H1 (cell line): ENCODE measurements at regions not wholly inside any gene's neighbourhood (a gene's known extent, or its start where the extent isn't known, plus 50 kb on each side); places are given as distances from the start of the nearest gene placed in this dataset.

Experiments used
- CTCF ChIA-PET: fragments of 300-600 bp; sonication (Branson Sonifier 250); formaldehyde crosslinking; loops from one replicate; lab custom pipeline; 2021; ENCODE audit not compliant: partially characterized antibody; lab: Charles Lee
- POLR2A ChIA-PET: fragments of 300-600 bp; sonication (Branson Sonifier 250); formaldehyde crosslinking; loops from one replicate; lab custom pipeline; 2021; ENCODE audit warnings: inconsistent platforms; ENCODE audit not compliant: partially characterized antibody; lab: Charles Lee
- DNase-seq, 2 experiments: peaks; one replicate each; pipeline versions ENCODE4 v3.0.0 to v3.0.0-alpha.2; 2010 to 2022; ENCODE audit warnings: low spot score in 2 of 2, low read depth in 1 of 2, mixed read lengths in 1 of 2
- FAIRE-seq: peaks from 2 replicates; lab custom pipeline; 2011; peaks lifted over from hg19 to GRCh38; lab: Jason Lieb, UNC
- H2AFZ ChIP-seq: 2 replicates; pipeline ENCODE4 v1.8.1; 2012; ENCODE audit warnings: low read length, inconsistent platforms
- H2AK5ac ChIP-seq: 2 replicates; pipeline ENCODE4 v1.6.1; 2013; ENCODE audit warnings: low read depth, low read length
- H2BK120ac ChIP-seq: replicated peaks from 2 replicates; pipeline ENCODE3; 2013; ENCODE audit warnings: low read depth, low read length, inconsistent platforms
- H2BK12ac ChIP-seq: 2 replicates; pipeline ENCODE4 v1.6.1; 2013; ENCODE audit warnings: low read depth, low read length
- H2BK15ac ChIP-seq: 2 replicates; pipeline ENCODE4 v1.6.1; 2013; ENCODE audit warnings: low read length
- H2BK20ac ChIP-seq: 2 replicates; pipeline ENCODE4 v1.6.1; 2013; ENCODE audit warnings: low read length
- H2BK5ac ChIP-seq: 2 replicates; pipeline ENCODE4 v1.6.1; 2013; ENCODE audit warnings: low read depth, low read length
- H3K14ac ChIP-seq: 2 replicates; pipeline ENCODE4 v1.6.1; 2013; ENCODE audit warnings: inconsistent platforms; ENCODE audit not compliant: insufficient read length
- H3K18ac ChIP-seq: 2 replicates; pipeline ENCODE4 v1.6.1; 2013; ENCODE audit warnings: low read length; ENCODE audit errors: extremely low read depth
- H3K23ac ChIP-seq: 2 replicates; pipeline ENCODE4 v1.6.1; 2013; ENCODE audit warnings: inconsistent platforms; ENCODE audit not compliant: insufficient read length
- H3K23me2 ChIP-seq: 2 replicates; pipeline ENCODE4 v1.6.1; 2013; ENCODE audit warnings: low read depth, low read length
- H3K27ac ChIP-seq: 2 replicates; pipeline ENCODE4 v1.6.1; 2011; ENCODE audit warnings: low read depth, low read length, inconsistent platforms
- H3K27me3 ChIP-seq, 4 experiments: replicated peaks in 1 of 4; 1 replicate in 1 of 4; 2 replicates in 3 of 4; pipeline versions ENCODE4 v1.6.1 to v1.8.1; 2011 to 2013; ENCODE audit warnings: low read length in 3 of 4, mild to moderate bottlenecking in 3 of 4, inconsistent platforms in 2 of 4, mixed read lengths in 2 of 4, moderate library complexity in 1 of 4; ENCODE audit not compliant: control insufficient read depth in 3 of 4, insufficient read depth in 3 of 4; ENCODE audit errors: extremely low read depth in 1 of 4
- H3K36me3 ChIP-seq, 4 experiments: 2 replicates each; pipeline versions ENCODE4 v1.6.1 to v1.8.1; 2011 to 2013; ENCODE audit warnings: mild to moderate bottlenecking in 4 of 4, low read length in 3 of 4, moderate library complexity in 2 of 4, control low read depth in 1 of 4, inconsistent platforms in 1 of 4; ENCODE audit not compliant: insufficient read depth in 4 of 4, control insufficient read depth in 2 of 4
- H3K4ac ChIP-seq: replicated peaks from 2 replicates; pipeline ENCODE3; 2013; ENCODE audit warnings: low read length, low read depth, mixed read lengths, inconsistent platforms; ENCODE audit not compliant: insufficient read length
- H3K4me1 ChIP-seq, 4 experiments: replicated peaks in 1 of 4; 1 replicate in 1 of 4; 2 replicates in 3 of 4; pipeline versions ENCODE4 v1.6.1 to v1.8.1; 2011 to 2013; ENCODE audit warnings: low read length in 3 of 4, inconsistent platforms in 2 of 4, mixed read lengths in 1 of 4; ENCODE audit not compliant: insufficient read depth in 4 of 4, control insufficient read depth in 3 of 4
- H3K4me2 ChIP-seq, 2 experiments: 2 replicates each; pipeline versions ENCODE4 v1.6.1 to v1.8.1; 2011 to 2013; ENCODE audit warnings: low read depth in 2 of 2, low read length in 2 of 2, control low read depth in 1 of 2, inconsistent platforms in 1 of 2, mild to moderate bottlenecking in 1 of 2; ENCODE audit not compliant: insufficient read depth in 1 of 2
- H3K4me3 ChIP-seq, 4 experiments: fragments of 200-600, 300-600 bp in 1 of 4; sonication (generic), shearing (Covaris generic), sonication (Bioruptor Twin) in 1 of 4; 2 replicates each; pipeline versions ENCODE4 v1.5.1 to v1.8.1; 2011 to 2016; ENCODE audit warnings: low read length in 4 of 4, low read depth in 3 of 4, control low read depth in 2 of 4, inconsistent platforms in 2 of 4, mild to moderate bottlenecking in 2 of 4, mixed read lengths in 1 of 4, moderate library complexity in 1 of 4; ENCODE audit not compliant: insufficient read depth in 2 of 4; ENCODE audit errors: extremely low read depth in 1 of 4
- H3K56ac ChIP-seq: replicated peaks from 2 replicates; pipeline ENCODE3; 2013; ENCODE audit warnings: low read depth, mild to moderate bottlenecking, mixed read lengths, low read length, inconsistent platforms; ENCODE audit not compliant: insufficient read length
- H3K79me1 ChIP-seq: 2 replicates; pipeline ENCODE4 v1.6.1; 2013; ENCODE audit warnings: low read depth, low read length, control low read depth
- H3K79me2 ChIP-seq, 2 experiments: 2 replicates each; pipeline versions ENCODE4 v1.6.1 to v1.8.1; 2012 to 2013; ENCODE audit warnings: low read length in 2 of 2, mild to moderate bottlenecking in 2 of 2, inconsistent platforms in 1 of 2; ENCODE audit not compliant: insufficient read depth in 2 of 2, control insufficient read depth in 1 of 2
- H3K9ac ChIP-seq, 4 experiments: replicated peaks in 1 of 4; 1 replicate in 1 of 4; 2 replicates in 3 of 4; pipeline versions ENCODE4 v1.6.1 to v1.8.1; 2011 to 2013; ENCODE audit warnings: low read depth in 3 of 4, low read length in 3 of 4, control low read depth in 2 of 4, mild to moderate bottlenecking in 2 of 4, moderate library complexity in 2 of 4, inconsistent platforms in 1 of 4; ENCODE audit errors: extremely low read depth in 1 of 4
- H3K9me3 ChIP-seq, 2 experiments: 2 replicates each; pipeline versions ENCODE4 v1.6.1 to v1.8.1; 2012 to 2013; ENCODE audit warnings: mild to moderate bottlenecking in 2 of 2, moderate library complexity in 2 of 2, control low read depth in 1 of 2, inconsistent platforms in 1 of 2, low read depth in 1 of 2, low read length in 1 of 2, mixed read lengths in 1 of 2; ENCODE audit not compliant: insufficient read depth in 2 of 2
- H4K20me1 ChIP-seq, 2 experiments: replicated peaks in 1 of 2; 2 replicates each; pipeline versions ENCODE3 to v1.8.1; 2011 to 2013; ENCODE audit warnings: inconsistent platforms in 2 of 2, low read length in 2 of 2, mild to moderate bottlenecking in 1 of 2; ENCODE audit not compliant: insufficient read depth in 2 of 2, control insufficient read depth in 1 of 2
- H4K5ac ChIP-seq: 2 replicates; pipeline ENCODE4 v1.6.1; 2013; ENCODE audit warnings: low read length, low read depth, mixed read lengths, inconsistent platforms; ENCODE audit not compliant: insufficient read length
- H4K8ac ChIP-seq: 2 replicates; pipeline ENCODE4 v1.8.0; 2013; ENCODE audit warnings: mild to moderate bottlenecking, moderate library complexity, low read length, inconsistent platforms; ENCODE audit not compliant: insufficient read depth; ENCODE audit errors: extremely low read depth
- H4K91ac ChIP-seq: replicated peaks from 2 replicates; pipeline ENCODE3; 2013; ENCODE audit warnings: low read length, mixed read lengths, inconsistent platforms; ENCODE audit not compliant: insufficient read length
- BACH1 ChIP-seq: IDR thresholded peaks from 2 replicates; pipeline ENCODE4 v1.6.1; 2012; ENCODE audit warnings: low read length, improper control_type of control experiment
- CEBPB ChIP-seq: IDR thresholded peaks from 2 replicates; pipeline ENCODE4 v1.6.1; 2012; ENCODE audit warnings: low read depth, low read length
- GABPA ChIP-seq: IDR thresholded peaks from 2 replicates; pipeline ENCODE4 v1.6.1; 2011; ENCODE audit warnings: mild to moderate bottlenecking, low read length, moderate library complexity, borderline replicate concordance; ENCODE audit not compliant: insufficient read depth
- GTF2F1 ChIP-seq: IDR thresholded peaks from 2 replicates; pipeline ENCODE4 v1.6.1; 2012; ENCODE audit warnings: low read depth, low read length, improper control_type of control experiment, borderline replicate concordance
- HDAC6 ChIP-seq: IDR thresholded peaks from one replicate; pipeline ENCODE4 v1.7.1; 2012; ENCODE audit warnings: low read depth, mild to moderate bottlenecking, inconsistent platforms, low read length, moderate library complexity
- KDM1A ChIP-seq: fragments of 200-600, 300-600 bp; sonication (generic); IDR thresholded peaks from 2 replicates; pipeline ENCODE4 v1.7.1; 2016; ENCODE audit warnings: mild to moderate bottlenecking, low read length, borderline replicate concordance
- MAFK ChIP-seq: IDR thresholded peaks from 2 replicates; pipeline ENCODE4 v1.6.1; 2012; ENCODE audit warnings: low read depth, mild to moderate bottlenecking, improper control_type of control experiment, low read length
- POLR2AphosphoS5 ChIP-seq: IDR thresholded peaks from 2 replicates; pipeline ENCODE4 v1.6.1; 2011; ENCODE audit warnings: low read depth, low read length
- RAD21 ChIP-seq, 2 experiments: IDR thresholded peaks in 1 of 2; conservative IDR thresholded peaks in 1 of 2; 2 replicates each; pipeline ENCODE4 v1.6.1; 2011; ENCODE audit warnings: low read depth in 2 of 2, low read length in 2 of 2, improper control_type of control experiment in 1 of 2, inconsistent platforms in 1 of 2, mild to moderate bottlenecking in 1 of 2, moderate library complexity in 1 of 2
- SAP30 ChIP-seq: fragments of 300-600 bp; sonication (generic); IDR thresholded peaks from 2 replicates; pipeline ENCODE4 v1.7.1; 2012; ENCODE audit warnings: low read length, moderate library complexity, mild to moderate bottlenecking, inconsistent platforms; ENCODE audit not compliant: insufficient read depth, insufficient replicate concordance
- SRF ChIP-seq: IDR thresholded peaks from 2 replicates; pipeline ENCODE4 v1.6.1; 2011; ENCODE audit warnings: mild to moderate bottlenecking, low read depth, low read length, moderate library complexity
- SUZ12 ChIP-seq: fragments of 200-600 bp; sonication (generic); IDR thresholded peaks from 2 replicates; pipeline ENCODE4 v1.6.1; 2012; ENCODE audit warnings: mild to moderate bottlenecking, inconsistent platforms, low read length, moderate library complexity, mixed read lengths
- TAF1 ChIP-seq: IDR thresholded peaks from 2 replicates; pipeline ENCODE4 v1.6.1; 2011; ENCODE audit warnings: mild to moderate bottlenecking, low read depth, low read length
- TAF7 ChIP-seq: optimal IDR thresholded peaks from 2 replicates; pipeline ENCODE3; 2011; ENCODE audit warnings: low read depth, mild to moderate bottlenecking, inconsistent platforms, low read length, moderate library complexity, borderline replicate concordance
- WGBS, 2 experiments: shearing (Covaris generic) in 1 of 2; methylation state at CpG; one replicate each; pipeline versions ENCODE4 v1.1.6 to v1.1.7; 2013 to 2015; ENCODE audit warnings: low lambda C conversion rate in 2 of 2, mixed read lengths in 2 of 2, inconsistent platforms in 1 of 2, low coverage in 1 of 2, missing lambda C conversion rate in 1 of 2; ENCODE audit not compliant: insufficient replicate concordance in 2 of 2, insufficient coverage in 1 of 2, insufficient read length in 1 of 2; ENCODE audit errors: extremely low coverage in 1 of 2, missing lambda C conversion rate in 1 of 2; 5-methylcytosine and 5-hydroxymethylcytosine counted together

- no peak overlapping the region for H4K91ac ChIP-seq
- H2BK15ac ChIP-seq, result no peak overlapping the region
- no peak overlapping the region for H3K27ac ChIP-seq
- POLR2A ChIA-PET, result no interaction called here
- H3K27me3 ChIP-seq, result no peaks in the 10 kb centered on the region
- no peak overlapping the region for H2BK20ac ChIP-seq
- no peak overlapping the region for H3K23ac ChIP-seq
- whole genome bisulfite sequencing, 2 experiments, result 92% methylated on average over 7 of the region's 7 CpGs; no CpG with 5 or more reads in 1 of the 2 experiments
- no peak overlapping the region for H2BK12ac ChIP-seq
- H4K5ac ChIP-seq, result no peak overlapping the region
- H3K56ac ChIP-seq, result no peak overlapping the region
- no peak overlapping the region for H3K4me3 ChIP-seq
- no peak overlapping the region for H3K14ac ChIP-seq
- H3K9me3 ChIP-seq, result no peaks in the 10 kb centered on the region
- H3K9ac ChIP-seq, result no peak overlapping the region
- H3K79me2 ChIP-seq, result no peaks in the 10 kb centered on the region
- H3K4me2 ChIP-seq, result no peak overlapping the region
- H2BK5ac ChIP-seq, result no peak overlapping the region
- no peaks in the 10 kb centered on the region for H3K36me3 ChIP-seq
- no peaks in the 10 kb centered on the region for H3K23me2 ChIP-seq
- peaks cover 3 to 11% (median 6%) of the 10 kb centered on the region in 4 experiments; a peak in 5 of 7 replicates for H3K4me1 ChIP-seq
- H3K79me1 ChIP-seq, result no peaks in the 10 kb centered on the region
- peak overlapping the region; percentile 35; the same call in 1 of the 2 replicates for H2AFZ ChIP-seq
- no peak overlapping the region for H3K18ac ChIP-seq
- no peak overlapping the region for H2BK120ac ChIP-seq
- no peak overlapping the region for H2AK5ac ChIP-seq
- CTCF ChIA-PET, result interaction anchor here (2.0 kb wide), 1 partner anchor 19 kb away, joined by 5 read pairs; no protein-coding TSS in a partner anchor
- DNase-seq (no peak), FAIRE-seq (no peak)
- no peak overlapping the region for H3K4ac ChIP-seq
- no peak overlapping the region for H4K8ac ChIP-seq
- no peaks in the 10 kb centered on the region for H4K20me1 ChIP-seq
- TF ChIP-seq TAF7 (no peak), SAP30 (no peak), RAD21 (IDR thresholded peaks at IDR 0.05 in 1 of 2, conservative IDR thresholded peaks at IDR 0.05 in 1 of 2; ENCODE audit: low read depth in 2 of 2, low read length in 2 of 2) (no peak), GTF2F1 (no peak), TAF1 (no peak), HDAC6 (no peak), GABPA (no peak), MAFK (no peak), SUZ12 (no peak), KDM1A (no peak), POLR2AphosphoS5 (no peak), SRF (no peak), BACH1 (no peak), CEBPB (no peak)
These were observed 238.8 kb downstream of the IKZF2 start for GRCh38 chr2:212912445-212913103.
